8988T (cell line): ENCODE measurements at regions not wholly inside any gene's neighbourhood (a gene's known extent, or its start where the extent isn't known, plus 50 kb on each side); places are given as distances from the start of the nearest gene placed in this dataset.

Experiments used
- DNase-seq: peaks from one replicate; pipeline ENCODE4 v3.0.0; 2011

- DNase-seq, result no peak
These were observed 718.0 kb downstream of the EFNB2 start for GRCh38 chr13:105817498-105817897.

DNA sequence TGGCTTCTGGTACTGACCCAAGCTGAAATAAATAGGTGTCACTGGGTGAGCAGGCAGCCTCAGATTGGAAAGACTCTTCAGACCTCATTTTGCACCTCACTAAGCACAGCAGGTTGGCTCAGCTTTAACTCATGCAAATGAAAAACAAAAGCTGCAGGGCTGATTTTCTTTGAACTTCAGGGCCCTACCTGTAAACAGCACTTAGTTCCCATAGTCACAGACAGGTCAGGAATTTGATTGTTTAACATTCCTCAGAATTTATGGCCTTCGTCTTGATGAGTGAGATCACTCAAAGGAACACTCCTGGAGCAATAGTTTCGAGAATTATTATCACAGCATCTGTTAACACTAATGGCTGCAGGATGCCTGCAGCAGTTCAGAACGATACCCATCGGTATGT lies 718.5 kb downstream of the EFNB2 start:
- no peak for DNase-seq

DNA sequence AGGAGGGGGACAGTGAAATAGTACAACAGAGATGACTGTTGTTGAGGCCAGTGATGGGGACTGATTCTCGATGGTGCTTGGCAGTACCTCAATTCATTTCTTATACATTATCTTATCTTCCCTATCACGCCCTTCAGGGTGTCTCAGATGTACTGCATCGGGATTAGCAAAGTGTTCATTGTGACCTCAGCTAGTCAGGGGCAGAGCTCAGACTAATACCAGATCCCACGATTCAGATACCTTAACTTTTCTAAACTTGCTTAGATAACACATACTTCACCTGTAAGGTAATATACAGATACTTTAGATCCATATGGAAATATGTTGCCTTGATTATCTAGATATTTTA lies 720.6 kb downstream of the EFNB2 start:
- no peak for DNase-seq

- DNase-seq, result no peak
These were observed 721.1 kb downstream of the EFNB2 start for GRCh38 chr13:105814219-105814901.

DNA sequence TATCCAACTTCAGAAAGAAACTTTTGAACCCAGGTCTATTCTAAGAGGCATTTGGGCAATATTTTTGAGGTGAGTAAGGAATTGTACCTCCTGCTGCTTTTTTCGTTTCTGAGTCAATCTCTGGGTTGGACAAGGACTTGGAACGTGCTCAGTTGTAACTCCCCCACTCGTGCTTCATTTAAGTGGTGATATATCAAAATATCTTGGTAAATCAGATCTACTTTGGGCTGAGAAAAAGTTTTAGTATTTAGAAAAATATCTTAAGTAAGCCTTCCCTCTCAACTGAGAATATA lies 728.9 kb downstream of the EFNB2 start:
- DNase-seq, result no peak

- DNase-seq, result no peak
These were observed 729.4 kb downstream of the EFNB2 start for GRCh38 chr13:105805892-105806627.

DNA sequence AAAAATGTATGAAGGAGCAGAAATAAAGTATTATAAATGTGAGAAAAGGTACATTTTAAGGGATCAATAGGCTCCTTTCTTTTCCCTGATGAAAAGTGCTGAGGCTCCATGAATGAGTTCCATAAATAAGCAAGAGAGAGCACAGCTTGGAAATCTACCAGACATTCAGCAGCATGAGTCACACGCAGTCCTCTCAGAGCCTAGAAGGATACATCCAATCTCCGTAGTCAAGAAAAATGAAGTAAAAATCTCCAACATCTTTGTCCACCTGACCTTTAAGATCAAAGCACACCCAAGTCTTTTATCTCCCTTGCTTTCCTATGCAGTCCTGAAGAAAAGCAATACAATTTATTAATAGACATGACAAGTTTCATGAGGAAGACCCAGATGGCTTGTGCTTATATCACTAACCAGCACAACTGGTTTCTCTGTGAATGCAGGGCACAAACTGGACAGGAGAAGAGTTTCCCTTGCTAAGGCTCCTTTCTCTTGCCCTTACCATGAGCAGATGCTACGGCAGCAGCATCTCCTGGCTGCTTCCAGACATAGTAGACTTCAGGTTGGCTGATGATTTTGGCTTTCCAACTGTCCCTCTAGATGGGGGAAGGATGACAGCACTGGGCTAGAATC lies 730.8 kb downstream of the EFNB2 start:
- DNase-seq, result no peak

DNA sequence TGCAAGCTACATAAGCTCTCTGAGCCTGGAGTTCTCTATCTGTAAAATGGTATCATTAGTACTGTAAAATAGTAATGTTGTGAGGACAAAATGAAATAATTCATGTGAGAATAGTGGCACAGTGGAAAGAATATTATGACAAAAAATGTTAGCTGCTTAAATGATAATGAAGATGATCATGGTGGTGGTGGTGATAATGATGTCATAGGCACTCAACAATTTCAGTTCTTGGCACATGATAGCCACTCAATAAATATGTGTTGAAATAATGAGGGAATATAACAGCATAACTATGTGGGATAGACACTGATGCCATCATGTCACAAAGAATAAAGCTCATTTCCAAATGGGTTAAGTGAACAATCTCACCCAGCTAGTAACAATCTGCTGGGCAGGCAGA lies 736.3 kb downstream of the EFNB2 start:
- no peak for DNase-seq

GRCh38 chr13:105798541-105798940 lies 736.9 kb downstream of the EFNB2 start:
- DNase-seq, result no peak

DNA sequence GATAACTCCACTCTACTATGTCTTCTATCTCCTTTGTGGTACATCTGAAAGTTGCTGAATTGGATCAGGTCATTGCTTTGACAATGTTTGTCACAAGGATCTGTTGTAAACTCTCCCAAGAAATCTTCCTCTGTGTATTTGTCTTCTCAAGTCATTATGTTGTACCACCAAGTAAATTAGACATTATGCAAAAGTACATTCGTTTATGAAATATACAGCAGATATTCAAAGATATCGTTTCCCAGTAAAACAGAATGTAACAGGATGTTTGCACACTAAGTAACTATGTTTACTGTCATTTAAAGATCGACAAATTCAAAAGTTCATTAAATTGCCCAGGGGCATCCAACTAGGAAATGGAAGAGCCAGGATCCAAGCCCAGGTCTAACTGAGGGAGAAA lies 739.4 kb downstream of the EFNB2 start:
- no peak for DNase-seq

- no peak for DNase-seq
These were observed 744.5 kb downstream of the EFNB2 start for GRCh38 chr13:105790923-105791322.

GRCh38 chr13:105788530-105788929 lies 746.9 kb downstream of the EFNB2 start:
- no peak for DNase-seq

- DNase-seq, result no peak
These were observed 747.8 kb downstream of the EFNB2 start for GRCh38 chr13:105787632-105788031.

DNA sequence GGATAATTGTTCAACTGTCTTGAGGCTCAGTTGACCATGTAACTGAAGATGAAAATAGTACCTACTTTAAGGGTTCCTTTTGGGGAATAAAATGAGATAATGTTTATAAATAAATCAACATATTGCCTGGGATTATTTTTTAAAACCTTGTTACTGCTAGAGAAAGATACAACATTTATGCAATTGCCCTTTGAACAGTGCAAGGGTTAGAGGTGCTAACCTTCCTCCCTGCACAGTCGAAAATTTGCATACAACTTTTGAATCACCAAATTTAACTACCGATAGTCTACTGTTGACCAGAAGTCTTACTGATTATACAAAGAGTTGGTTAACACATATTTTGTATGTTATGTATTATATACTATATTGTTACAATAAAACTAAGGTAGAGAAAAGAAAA lies 750.0 kb downstream of the EFNB2 start:
- no peak for DNase-seq

- DNase-seq, result no peak
These were observed 752.2 kb downstream of the EFNB2 start for GRCh38 chr13:105783261-105783660.

- DNase-seq, result no peak
These were observed 757.3 kb downstream of the EFNB2 start for GRCh38 chr13:105778196-105778595.

- no peak for DNase-seq
These were observed 760.6 kb downstream of the EFNB2 start for GRCh38 chr13:105774739-105775460.

DNA sequence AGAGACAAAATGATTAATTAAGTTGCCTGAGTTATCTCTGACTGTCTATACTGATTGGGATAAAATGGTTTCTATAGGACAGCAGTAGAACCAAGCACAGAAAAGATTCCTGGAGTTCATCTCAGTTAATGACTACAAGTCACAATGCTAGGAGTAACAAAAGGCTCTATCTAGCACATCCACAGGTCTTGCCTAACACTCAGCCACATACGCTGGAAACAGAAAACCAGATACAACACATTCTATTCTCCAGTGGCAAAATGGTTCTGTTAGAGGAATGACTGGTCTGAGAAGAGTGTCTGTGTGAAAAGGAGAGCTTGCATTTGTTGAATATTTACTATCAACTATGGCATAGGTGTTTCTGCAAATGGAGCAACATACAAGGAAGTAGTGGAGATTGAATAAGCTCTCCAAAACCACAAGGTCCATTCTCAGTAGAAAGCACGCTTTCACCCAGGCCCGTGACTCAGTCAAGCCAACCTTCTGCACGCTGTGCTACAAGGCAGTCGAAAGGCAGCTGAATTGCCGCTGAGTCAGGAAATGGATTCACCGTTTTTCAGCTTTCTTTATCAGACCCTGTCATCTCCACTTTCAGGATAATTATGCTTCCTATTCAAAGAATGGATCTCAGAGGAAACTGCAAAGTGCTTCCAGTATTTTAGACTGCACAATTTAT lies 761.5 kb downstream of the EFNB2 start:
- DNase-seq, result no peak

- DNase-seq, result no peak
These were observed 762.2 kb downstream of the EFNB2 start for GRCh38 chr13:105773241-105773640.

GRCh38 chr13:105764486-105764885 lies 771.0 kb downstream of the EFNB2 start:
- no peak for DNase-seq

DNA sequence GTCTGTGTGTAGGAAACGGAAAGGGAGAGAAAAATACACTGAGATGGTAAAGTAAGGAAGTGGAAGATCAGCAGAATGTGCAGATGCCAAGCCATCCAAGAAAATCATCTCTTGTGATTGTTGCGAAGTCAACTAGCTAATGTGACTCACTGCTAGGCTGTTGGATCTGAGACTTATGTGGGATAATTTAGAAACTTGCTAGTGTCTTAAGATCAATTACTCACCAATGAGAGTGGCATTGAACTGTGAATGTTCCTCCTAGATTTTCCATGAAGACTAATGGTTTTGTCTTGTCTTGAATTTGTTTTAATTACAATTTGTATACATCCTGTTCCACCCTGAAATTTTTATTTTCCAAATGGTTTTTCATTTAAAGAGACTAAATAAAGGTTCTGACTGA lies 771.6 kb downstream of the EFNB2 start:
- DNase-seq, result no peak

DNA sequence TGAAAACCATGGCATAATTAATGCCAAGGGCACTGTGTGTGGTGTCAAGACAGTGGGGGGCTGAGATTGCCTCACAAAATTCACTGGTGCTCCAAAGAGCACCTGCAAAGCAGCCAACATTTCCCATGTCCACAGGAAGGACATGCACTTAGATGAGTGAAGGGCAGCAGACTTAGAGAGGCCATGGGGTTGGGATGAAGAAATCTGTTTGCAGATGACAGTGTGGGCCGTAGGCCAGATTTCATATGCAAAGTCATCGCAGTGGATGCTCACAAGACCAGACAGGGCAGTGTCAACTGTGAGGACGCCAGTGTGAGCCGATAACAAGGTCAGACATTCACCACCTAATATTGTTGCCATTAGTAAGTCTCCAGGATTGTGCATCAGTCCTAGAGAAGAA lies 773.4 kb downstream of the EFNB2 start:
- no peak for DNase-seq
